ENCODE measurements at regions not wholly inside any gene's neighbourhood (a gene's known extent, or its start where the extent isn't known, plus 50 kb on each side); places are given as distances from the start of the nearest gene placed in this dataset.

GRCh38 chr12:78712834-78713481 lies 151.6 kb upstream of the SYT1 start:
- ATAC-seq (ENCODE audit: poor library complexity) = no peak
- intact Hi-C loops (cut with DNase I) = no loop called here

DNA sequence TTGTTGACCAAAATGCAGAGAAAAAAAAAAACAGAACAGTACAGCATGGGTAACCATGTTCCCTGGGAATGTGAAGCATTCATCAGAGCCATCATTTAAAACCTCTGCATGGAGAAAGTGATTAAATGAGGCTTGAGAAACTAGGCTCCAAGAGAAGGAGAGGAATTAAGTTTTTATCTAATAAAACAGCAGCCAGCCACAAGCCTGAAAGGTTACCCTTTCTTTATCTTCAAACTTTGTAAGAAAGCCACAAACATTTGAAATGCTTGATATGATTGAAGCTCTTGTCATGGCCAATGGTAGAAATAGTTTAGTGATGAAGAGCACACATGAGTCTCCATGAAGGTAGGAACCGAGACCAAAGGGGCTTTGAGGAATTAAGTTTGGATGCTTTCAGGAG lies 144.9 kb upstream of the SYT1 start:
- intact Hi-C loops (cut with DNase I) = no loop called here
- ATAC-seq (ENCODE audit: poor library complexity) (no peak), DNase-seq (no peak)

More at GRCh38 chr12:78712834-78713481, 151.6 kb upstream of the SYT1 start:
- no peak for DNase-seq

- DNase-seq (no peak), ATAC-seq (ENCODE audit: poor library complexity) (no peak)
- intact Hi-C loops (cut with DNase I) = no loop called here
Observed at GRCh38 chr12:78721906-78722305, 142.7 kb upstream of the SYT1 start.

GRCh38 chr12:78725033-78725432 lies 139.5 kb upstream of the SYT1 start:
- DNase-seq (no peak), ATAC-seq (ENCODE audit: poor library complexity) (no peak)
- intact Hi-C loops (cut with DNase I) = no loop called here

DNA sequence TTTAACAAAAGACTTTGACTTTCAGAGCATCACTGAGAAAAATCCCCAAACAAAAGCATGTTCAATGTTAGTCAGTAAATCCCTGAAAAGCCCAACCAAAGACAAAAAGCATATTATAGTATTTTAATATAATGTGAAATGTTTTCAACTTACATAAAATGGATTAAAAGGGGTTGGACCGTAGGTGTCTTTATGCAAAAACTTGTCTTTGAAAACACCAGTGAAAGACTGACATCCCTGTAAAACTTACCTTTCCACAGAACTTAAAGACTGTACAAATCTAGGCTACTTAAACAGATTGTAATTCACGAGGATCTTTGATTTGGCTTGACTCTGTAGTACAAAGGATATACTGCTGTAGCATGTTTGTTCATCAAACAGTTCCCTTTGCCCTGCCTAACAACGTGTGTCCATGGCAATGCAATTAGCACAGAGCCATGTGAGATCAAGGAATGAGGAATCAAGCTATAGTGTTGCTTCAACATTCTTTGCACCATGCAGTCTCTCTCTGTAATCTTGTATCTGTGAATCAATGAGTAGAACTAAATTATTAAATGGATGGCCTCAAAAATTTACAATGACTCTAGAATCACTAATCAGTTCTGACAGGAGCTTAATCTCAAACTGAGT lies 138.5 kb upstream of the SYT1 start:
- intact Hi-C loops (cut with DNase I) = no loop called here
- ATAC-seq (ENCODE audit: poor library complexity) = no peak
- no peak for DNase-seq

- intact Hi-C loops (cut with DNase I) = no loop called here
- DNase-seq = no peak
- ATAC-seq (ENCODE audit: poor library complexity) = no peak
Observed at GRCh38 chr12:78726854-78727253, 137.7 kb upstream of the SYT1 start.

- ATAC-seq (ENCODE audit: poor library complexity) = no peak
- intact Hi-C loops (cut with DNase I) = no loop called here
- DNase-seq = no peak
Observed at GRCh38 chr12:78732481-78732880, 132.1 kb upstream of the SYT1 start.

DNA sequence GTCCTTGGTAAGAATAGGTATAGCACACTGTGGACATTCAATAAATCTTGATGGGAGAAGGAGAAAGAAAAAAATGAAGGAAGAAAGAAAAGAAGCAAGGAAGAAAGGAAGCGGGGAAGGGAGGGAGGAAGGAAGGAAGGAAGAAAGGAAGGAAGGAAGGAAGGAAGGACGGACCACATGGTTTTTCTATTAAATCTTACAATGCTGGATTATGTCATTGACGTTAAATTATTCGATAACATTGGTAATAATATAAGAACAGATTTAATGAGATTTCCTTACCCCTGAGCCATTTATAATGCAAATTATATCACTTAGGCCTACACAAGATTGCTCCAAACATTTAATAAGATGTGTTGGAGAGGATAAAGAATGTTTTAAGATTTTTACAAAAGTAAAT lies 124.9 kb upstream of the SYT1 start:
- intact Hi-C loops (cut with DNase I) = no loop called here
- no peak for ATAC-seq (ENCODE audit: poor library complexity)
- no peak for DNase-seq

GRCh38 chr12:78746001-78746400 lies 118.6 kb upstream of the SYT1 start:
- intact Hi-C loops (cut with DNase I) = no loop called here

GRCh38 chr12:78753058-78753457 lies 111.5 kb upstream of the SYT1 start:
- ATAC-seq (ENCODE audit: poor library complexity) (no peak), DNase-seq (no peak)
- intact Hi-C loops (cut with DNase I) = no loop called here

More at GRCh38 chr12:78746001-78746400, 118.6 kb upstream of the SYT1 start:
- DNase-seq = no peak
- ATAC-seq (ENCODE audit: poor library complexity) = no peak

GRCh38 chr12:78756936-78757335 lies 107.6 kb upstream of the SYT1 start:
- ATAC-seq (ENCODE audit: poor library complexity) = no peak
- intact Hi-C loops (cut with DNase I) = no loop called here
- no peak for DNase-seq

DNA sequence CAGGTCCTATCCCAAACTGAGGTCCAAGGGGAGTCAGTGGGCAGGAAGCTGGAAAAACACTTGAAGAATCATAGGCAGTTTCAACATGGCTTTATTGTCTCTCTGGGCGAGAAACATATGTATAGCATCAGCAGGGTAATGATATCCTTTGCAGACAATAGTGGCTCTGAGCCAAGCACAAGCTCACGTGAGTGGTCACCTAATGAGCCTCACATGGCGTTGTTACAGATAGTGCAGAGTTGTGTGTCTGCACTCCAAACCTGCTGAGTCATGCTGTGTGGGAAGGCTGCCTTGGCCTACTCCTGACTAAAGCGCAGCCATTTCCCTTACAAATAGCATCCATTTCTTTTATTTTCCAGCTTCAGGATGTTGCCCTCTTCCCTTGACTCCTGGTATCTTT lies 105.2 kb upstream of the SYT1 start:
- intact Hi-C loops (cut with DNase I) = no loop called here
- DNase-seq = no peak
- no peak for ATAC-seq (ENCODE audit: poor library complexity)

GRCh38 chr12:78760906-78761305 lies 103.7 kb upstream of the SYT1 start:
- no peak for ATAC-seq (ENCODE audit: poor library complexity)
- no peak for DNase-seq
- intact Hi-C loops (cut with DNase I) = no loop called here

- intact Hi-C loops (cut with DNase I) = no loop called here
- ATAC-seq (ENCODE audit: poor library complexity) = no peak
Observed at GRCh38 chr12:78764913-78765312, 99.7 kb upstream of the SYT1 start.

GRCh38 chr12:78767264-78767981 lies 97.2 kb upstream of the SYT1 start:
- intact Hi-C loops (cut with DNase I) = no loop called here
- DNase-seq = no peak
- ATAC-seq (ENCODE audit: poor library complexity) = no peak

More at GRCh38 chr12:78764913-78765312, 99.7 kb upstream of the SYT1 start:
- DNase-seq = no peak

DNA sequence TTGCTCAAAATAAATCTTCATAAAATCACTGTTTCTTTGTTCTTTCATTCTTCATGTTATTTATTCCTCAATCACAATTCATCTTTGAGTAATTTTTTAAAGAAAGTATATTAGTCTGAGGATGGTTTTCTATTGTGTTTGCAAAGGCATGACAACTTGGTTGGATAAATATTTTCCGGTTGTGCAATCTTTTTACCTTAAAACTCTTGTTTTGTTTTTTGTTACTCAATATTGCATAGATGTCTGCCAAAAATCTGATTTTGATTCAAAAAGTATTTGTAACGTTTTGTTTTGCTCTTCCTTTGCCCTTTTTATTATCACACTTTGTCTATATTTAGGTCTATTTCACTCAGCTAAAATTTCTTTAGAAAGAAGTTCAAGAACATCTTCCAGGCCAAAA lies 86.2 kb upstream of the SYT1 start:
- intact Hi-C loops (cut with DNase I) = no loop called here
- DNase-seq (no peak), ATAC-seq (ENCODE audit: poor library complexity) (no peak)

DNA sequence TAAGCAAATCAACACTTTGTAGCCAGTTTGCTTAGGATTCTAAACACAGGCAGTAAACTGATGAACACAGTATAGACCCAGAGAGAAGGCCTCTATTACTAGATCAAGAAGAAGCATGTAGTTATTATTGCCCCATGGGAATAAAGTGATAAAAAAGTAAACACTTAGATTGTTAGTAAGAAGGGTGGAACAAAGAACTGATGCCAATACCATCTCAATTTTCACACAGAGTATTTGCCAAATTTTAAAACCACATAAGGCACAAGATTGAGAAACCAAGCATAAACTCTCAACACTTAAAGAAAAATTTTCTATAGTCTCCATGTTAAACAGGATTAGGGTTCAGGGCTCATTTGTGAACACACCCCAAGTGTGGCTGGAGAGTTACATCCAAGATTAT lies 77.0 kb upstream of the SYT1 start:
- DNase-seq (no peak), ATAC-seq (ENCODE audit: poor library complexity) (no peak)
- intact Hi-C loops (cut with DNase I) = no loop called here

DNA sequence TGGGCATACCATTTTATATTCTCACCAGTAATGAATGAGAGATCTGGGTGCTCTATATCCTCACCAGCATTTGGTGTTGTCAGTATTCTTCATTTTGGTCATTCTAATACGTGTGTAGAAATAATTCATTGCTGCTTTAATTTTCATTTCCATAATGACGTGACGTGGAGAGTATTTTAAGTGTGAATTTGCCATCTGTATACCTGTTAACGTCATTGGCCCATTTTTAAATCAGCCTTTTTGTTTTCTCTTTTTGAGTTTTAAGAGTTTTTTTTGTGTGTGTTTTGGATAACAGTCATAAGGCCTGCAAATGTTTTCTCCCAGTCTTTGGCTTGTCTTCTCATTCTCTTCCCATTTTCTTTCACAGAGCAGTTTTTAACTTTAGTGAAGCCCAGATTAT lies 74.4 kb upstream of the SYT1 start:
- ATAC-seq (ENCODE audit: poor library complexity) (no peak), DNase-seq (no peak)
- intact Hi-C loops (cut with DNase I) = no loop called here

- intact Hi-C loops (cut with DNase I) = no loop called here
- DNase-seq (no peak), ATAC-seq (ENCODE audit: poor library complexity) (no peak)
Observed at GRCh38 chr12:78792052-78792698, 72.4 kb upstream of the SYT1 start.

DNA sequence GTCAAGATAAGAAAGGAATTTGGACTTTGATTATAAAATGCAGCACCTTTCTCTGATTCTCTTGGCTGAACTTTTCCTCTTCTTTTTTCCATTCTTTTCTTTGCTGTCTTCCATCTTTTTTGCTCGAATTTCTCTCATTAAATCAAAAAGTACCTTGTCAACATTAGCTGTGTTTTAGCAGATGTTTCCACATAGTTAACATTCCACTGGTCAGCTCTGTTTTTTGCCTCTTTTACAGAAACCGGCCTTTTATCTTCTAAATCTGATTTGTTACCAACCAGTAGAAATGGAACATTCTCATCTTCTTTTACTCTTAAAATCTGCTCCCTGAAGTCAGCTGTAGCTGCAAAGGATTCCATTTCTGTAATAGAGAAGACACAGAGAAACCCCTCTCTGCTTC lies 71.1 kb upstream of the SYT1 start:
- ATAC-seq (ENCODE audit: poor library complexity) (no peak), DNase-seq (no peak)
- intact Hi-C loops (cut with DNase I) = no loop called here

Measured in Right ventricle myocardium superior (tissue), 1 donor.